Peyer's patch (tissue), 4 donors: ENCODE measurements at regions not wholly inside any gene's neighbourhood (a gene's known extent, or its start where the extent isn't known, plus 50 kb on each side); places are given as distances from the start of the nearest gene placed in this dataset.

Experiments
- CTCF ChIP-seq, 6 experiments: fragments of 450-650 bp in 4 of 6; fragments of 200-600 bp in 2 of 6; sonication (generic) in 1 of 6; IDR thresholded peaks; one replicate each; pipeline ENCODE4 v1.5.1; 2017 to 2019; ENCODE audit warnings: antibody characterized with exemption in 6 of 6, mild to moderate bottlenecking in 3 of 6, moderate library complexity in 1 of 6
- POLR2A ChIP-seq, 2 donors: fragments of 450-650 bp; IDR thresholded peaks; one replicate each; pipeline ENCODE4 v1.5.1; 2017; ENCODE audit warnings: antibody characterized with exemption in 2 of 2, mild to moderate bottlenecking in 2 of 2, moderate library complexity in 2 of 2

GRCh38 chr5:92807085-92807484 is 773.9 kb downstream of the NR2F1-AS1 start:
- TF ChIP-seq CTCF (IDR thresholded peaks at IDR 0.05) (no peak), POLR2A (IDR thresholded peaks at IDR 0.05) (no peak)
